IMR-90 (cell line): ENCODE measurements at regions not wholly inside any gene's neighbourhood (a gene's known extent, or its start where the extent isn't known, plus 50 kb on each side); places are given as distances from the start of the nearest gene placed in this dataset.
"Not testable (repeated sequence)": the region's sequence is repeated elsewhere in the genome, so short reads cannot be mapped to it uniquely, and the experiment has no call there.

Source experiments
- ATAC-seq: fragments of 200-7000 bp; cut with Tn5 transposase; 2 replicates; pipeline ENCODE4 v1.9.1; 2020; ENCODE audit warnings: low read depth, mild to moderate bottlenecking, moderate library complexity
- BruUV-seq: library from RNA; stranded (reverse); fragments of 400-500 nt; replicated peaks from 2 replicates; lab custom pipeline; 2021; lab: Mats Ljungman, UMichigan
- CTCF ChIA-PET: fragments of 300-600 bp; formaldehyde crosslinking; extraction: SDS; loops from one replicate; lab custom pipeline; 2021; ENCODE audit warnings: antibody characterized with exemption; lab: Yijun Ruan, JAX
- POLR2A ChIA-PET: fragments of 300-600 bp; sonication (Branson Sonifier 250); formaldehyde crosslinking; loops from one replicate; lab custom pipeline; 2022; ENCODE audit warnings: antibody characterized with exemption; ENCODE audit not compliant: unreplicated experiment; lab: Charles Lee
- DNase-seq: peaks from one replicate; pipeline ENCODE4 v3.0.0; 2013
- H2AFZ ChIP-seq: replicated peaks from 2 replicates; pipeline ENCODE3; 2013; ENCODE audit warnings: low read length, mild to moderate bottlenecking; ENCODE audit not compliant: poor library complexity
- H2AK5ac ChIP-seq: 2 replicates; pipeline ENCODE4 v1.6.1; 2013; ENCODE audit warnings: low read depth, low read length, inconsistent platforms
- H2AK9ac ChIP-seq: replicated peaks from 2 replicates; pipeline ENCODE3; 2013; ENCODE audit warnings: mild to moderate bottlenecking, low read depth, low read length, moderate library complexity; ENCODE audit not compliant: poor library complexity
- H2BK120ac ChIP-seq: 2 replicates; pipeline ENCODE4 v1.6.1; 2013; ENCODE audit warnings: low read depth, low read length, inconsistent platforms
- H2BK15ac ChIP-seq: 3 replicates; pipeline ENCODE4 v1.6.1; 2013; ENCODE audit warnings: low read depth, low read length, inconsistent platforms
- H2BK20ac ChIP-seq: 2 replicates; pipeline ENCODE4 v1.6.1; 2013; ENCODE audit warnings: low read depth, mild to moderate bottlenecking, inconsistent platforms, low read length, moderate library complexity
- H2BK5ac ChIP-seq: 2 replicates; pipeline ENCODE4 v1.6.1; 2013; ENCODE audit warnings: mild to moderate bottlenecking, low read depth, low read length, inconsistent platforms; ENCODE audit not compliant: poor library complexity, severe bottlenecking
- H3K14ac ChIP-seq: replicated peaks from 2 replicates; pipeline ENCODE4 v1.6.1; 2013; ENCODE audit warnings: low read depth, low read length, inconsistent platforms
- H3K18ac ChIP-seq: 2 replicates; pipeline ENCODE4 v1.6.1; 2013; ENCODE audit warnings: low read depth, low read length, control low read depth
- H3K23ac ChIP-seq: 2 replicates; pipeline ENCODE4 v1.6.1; 2013; ENCODE audit warnings: low read depth, low read length, inconsistent platforms
- H3K27ac ChIP-seq: 2 replicates; pipeline ENCODE4 v1.5.1; 2013; ENCODE audit warnings: mild to moderate bottlenecking, control low read depth, low read length; ENCODE audit not compliant: insufficient read depth
- H3K27me3 ChIP-seq: 2 replicates; pipeline ENCODE4 v1.6.1; 2013; ENCODE audit warnings: low read length; ENCODE audit not compliant: control insufficient read depth, insufficient read depth
- H3K36me3 ChIP-seq: 2 replicates; pipeline ENCODE4 v1.6.1; 2013; ENCODE audit warnings: low read length, mixed read lengths; ENCODE audit not compliant: control insufficient read depth, insufficient read depth
- H3K4ac ChIP-seq: 2 replicates; pipeline ENCODE4 v1.6.1; 2013; ENCODE audit warnings: low read depth, low read length, inconsistent platforms
- H3K4me1 ChIP-seq: 2 replicates; pipeline ENCODE4 v1.6.1; 2013; ENCODE audit warnings: low read length, mixed read lengths; ENCODE audit not compliant: control insufficient read depth, insufficient read depth
- H3K4me2 ChIP-seq: 2 replicates; pipeline ENCODE4 v1.6.1; 2013; ENCODE audit warnings: low read depth, mild to moderate bottlenecking, control low read depth, low read length, moderate library complexity
- H3K4me3 ChIP-seq: 2 replicates; pipeline ENCODE4 v1.5.1; 2013; ENCODE audit warnings: low read depth, mild to moderate bottlenecking, control low read depth, low read length, moderate library complexity; ENCODE audit not compliant: insufficient read depth
- H3K56ac ChIP-seq: 2 replicates; pipeline ENCODE4 v1.6.1; 2013; ENCODE audit warnings: low read length, inconsistent platforms; ENCODE audit not compliant: insufficient read depth; ENCODE audit errors: extremely low read depth
- H3K79me1 ChIP-seq, 2 experiments: 2 replicates each; pipeline ENCODE4 v1.6.1; 2013; ENCODE audit warnings: low read length in 2 of 2, inconsistent platforms in 1 of 2, low read depth in 1 of 2
- H3K9ac ChIP-seq: 2 replicates; pipeline ENCODE4 v1.6.1; 2013; ENCODE audit warnings: low read depth, low read length, control low read depth
- H3K9me1 ChIP-seq: 2 replicates; pipeline ENCODE4 v1.6.1; 2013; ENCODE audit warnings: low read length, inconsistent platforms; ENCODE audit not compliant: insufficient read depth
- H3K9me3 ChIP-seq: 2 replicates; pipeline ENCODE4 v1.6.1; 2013; ENCODE audit warnings: low read length; ENCODE audit not compliant: control insufficient read depth, insufficient read depth
- H4K20me1 ChIP-seq: 2 replicates; pipeline ENCODE4 v1.6.1; 2013; ENCODE audit warnings: low read length, inconsistent platforms; ENCODE audit not compliant: insufficient read depth
- H4K5ac ChIP-seq: 2 replicates; pipeline ENCODE4 v1.6.1; 2013; ENCODE audit warnings: mild to moderate bottlenecking, low read depth, low read length, control low read depth
- H4K8ac ChIP-seq, 2 experiments: 2 replicates each; pipeline ENCODE4 v1.6.1; 2013; ENCODE audit warnings: low read depth in 2 of 2, low read length in 2 of 2, control low read depth in 1 of 2, inconsistent platforms in 1 of 2
- H4K91ac ChIP-seq: 2 replicates; pipeline ENCODE4 v1.6.1; 2013; ENCODE audit warnings: low read depth, low read length, inconsistent platforms; ENCODE audit not compliant: insufficient read depth
- MAFK ChIP-seq: IDR thresholded peaks from 2 replicates; pipeline ENCODE4 v1.6.1; 2012; ENCODE audit warnings: low read depth, low read length, improper control_type of control experiment
- WGBS, 2 experiments: methylation state at CpG; one replicate each; pipeline versions ENCODE4 v1.1.5 to v1.1.7; 2013; ENCODE audit warnings: missing lambda C conversion rate in 2 of 2; ENCODE audit not compliant: insufficient read length in 1 of 2; ENCODE audit errors: extremely low coverage in 2 of 2; 5-methylcytosine and 5-hydroxymethylcytosine counted together
- dilution Hi-C: fragments of 300-500 bp; cut with HindIII; formaldehyde crosslinking; loops from one replicate; pipeline ENCODE4 v1.14.3; 2018; ENCODE audit warnings: low sequenced_read_pairs; ENCODE audit not compliant: unreplicated experiment
- in situ Hi-C: fragments of 300-500 bp; cut with MboI; formaldehyde crosslinking; loops from 3 replicates; pipeline ENCODE4 v1.14.3; 2019; ENCODE audit warnings: low sequenced_read_pairs, inconsistent platforms, mixed read lengths
- intact Hi-C: fragments of 100-400 bp; cut with micrococcal nuclease; formaldehyde crosslinking; loops from 2 replicates; pipeline ENCODE4 v1.10.0; 2022

GRCh38 chr2:228910872-228911271 is 360.2 kb downstream of the PID1 start:
- POLR2A ChIA-PET, in situ Hi-C loops, H2AFZ ChIP-seq, H3K4me1 ChIP-seq, H3K9me3 ChIP-seq, H4K91ac ChIP-seq, H2BK15ac ChIP-seq, H3K79me1 ChIP-seq, H3K4ac ChIP-seq, H3K4me2 ChIP-seq, H3K9ac ChIP-seq, CTCF ChIA-PET, H3K23ac ChIP-seq, H3K36me3 ChIP-seq, H2BK5ac ChIP-seq, dilution Hi-C loops, H3K27me3 ChIP-seq, intact Hi-C loops, H4K20me1 ChIP-seq, H2BK20ac ChIP-seq, H4K8ac ChIP-seq, H3K18ac ChIP-seq, H4K5ac ChIP-seq, H3K4me3 ChIP-seq, H3K27ac ChIP-seq, H3K56ac ChIP-seq, H2BK120ac ChIP-seq, H3K9me1 ChIP-seq, DNase-seq, H3K14ac ChIP-seq, H2AK5ac ChIP-seq, BruUV-seq, H2AK9ac ChIP-seq, ATAC-seq: not testable (repeated sequence)
- WGBS, 2 experiments, result 67% methylated on average over 1 of the region's 1 CpG; no CpG with 5 or more reads in 1 of the 2 experiments
- peak; percentile 81 for TF ChIP-seq MAFK
